GM12892 (cell line): ENCODE measurements at regions not wholly inside any gene's neighbourhood (a gene's known extent, or its start where the extent isn't known, plus 50 kb on each side); places are given as distances from the start of the nearest gene placed in this dataset.
"Not testable (repeated sequence)": the region's sequence is repeated elsewhere in the genome, so short reads cannot be mapped to it uniquely, and the experiment has no call there.

Source experiments
- DNase-seq: peaks from one replicate; pipeline ENCODE4 v3.0.0; 2011; ENCODE audit not compliant: insufficient read length
- FAIRE-seq: peaks from 2 replicates; lab custom pipeline; 2011; peaks lifted over from hg19 to GRCh38; lab: Jason Lieb, UNC
- POLR2A ChIP-seq: IDR thresholded peaks from 2 replicates; pipeline ENCODE4 v1.6.1; 2011; ENCODE audit warnings: low read depth, low read length, control low read depth
- POLR2AphosphoS5 ChIP-seq: IDR thresholded peaks from 2 replicates; pipeline ENCODE4 v1.6.1; 2011; ENCODE audit warnings: low read depth, low read length, control low read depth
- TAF1 ChIP-seq: IDR thresholded peaks from 2 replicates; pipeline ENCODE4 v1.6.1; 2011; ENCODE audit warnings: low read depth, mild to moderate bottlenecking, control low read depth, low read length, borderline replicate concordance

DNA sequence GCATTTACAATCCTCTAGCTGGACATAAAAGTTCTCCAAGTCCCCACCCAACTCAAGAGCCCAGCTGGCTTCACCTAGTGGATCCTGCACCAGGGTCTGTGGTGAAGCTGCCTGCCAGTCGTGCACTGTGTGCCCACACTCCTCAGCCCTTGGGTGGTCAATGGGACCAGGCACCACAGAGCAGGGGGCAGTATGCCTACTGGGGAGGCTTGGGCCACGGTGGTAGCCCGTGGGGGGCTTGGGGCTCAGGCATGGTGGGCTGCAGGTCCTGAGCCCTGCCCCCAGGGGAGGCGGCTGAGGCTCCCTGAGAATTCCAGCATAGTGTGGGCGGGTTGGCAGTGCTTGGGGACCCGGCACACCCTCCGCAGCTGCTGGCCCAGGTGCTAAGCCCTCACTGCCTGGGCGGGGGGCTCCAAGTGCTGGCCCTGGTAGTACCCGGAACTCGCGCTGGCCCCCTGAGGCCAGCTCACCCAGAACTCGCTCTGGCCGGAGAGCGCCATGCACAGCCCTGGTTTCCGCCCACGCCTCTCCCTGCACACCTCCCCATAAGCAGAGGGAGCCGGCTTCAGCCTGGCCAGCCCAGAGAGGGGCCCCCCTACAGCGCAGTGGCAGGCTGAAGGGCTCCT lies 1473.4 kb downstream of the SUCLG1 start:
- TF ChIP-seq POLR2AphosphoS5: no peak
- DNase-seq (no peak), FAIRE-seq (no peak)

DNA sequence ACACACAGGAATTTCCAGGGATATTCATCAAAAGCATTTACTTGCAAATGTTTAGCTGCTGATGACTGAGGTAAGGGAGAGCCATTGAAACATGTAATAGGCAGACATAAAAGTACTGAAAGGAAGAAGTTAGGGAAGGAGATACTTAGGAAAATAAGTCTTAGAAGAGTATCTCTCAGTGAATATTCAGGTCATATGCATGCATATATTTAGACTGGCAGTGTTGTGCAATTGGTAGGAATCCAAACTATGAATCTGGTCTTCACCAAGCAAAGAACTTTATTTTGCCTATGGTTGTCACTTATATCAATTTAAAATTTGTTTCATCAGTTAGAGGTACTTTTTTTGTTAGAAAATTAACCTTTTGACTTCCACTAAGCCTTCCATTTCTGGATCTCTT lies 1490.7 kb downstream of the SUCLG1 start:
- TF ChIP-seq POLR2AphosphoS5 (no peak), TAF1 (no peak), POLR2A (no peak)
- no peak for FAIRE-seq
- no peak for DNase-seq

DNA sequence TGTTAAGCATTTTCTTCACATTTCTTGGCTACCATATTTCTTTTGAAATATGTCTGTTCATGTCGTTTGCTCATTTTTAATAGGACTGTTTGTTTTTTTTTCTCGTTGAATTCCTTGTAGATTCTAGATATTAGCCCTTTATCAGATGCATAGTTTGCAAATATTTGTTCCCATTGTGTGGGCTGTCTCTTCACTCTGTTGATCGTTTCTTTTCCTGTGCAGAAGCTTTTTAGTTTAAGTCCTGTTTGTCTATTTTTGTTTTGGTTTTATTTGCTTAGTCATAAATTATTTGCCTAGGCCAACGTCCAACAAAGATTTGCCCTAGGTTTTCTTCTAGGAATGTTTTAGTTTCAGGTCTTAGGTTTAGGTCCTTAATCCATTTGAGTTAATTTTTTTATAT lies 1494.7 kb downstream of the SUCLG1 start:
- TF ChIP-seq TAF1 (no peak), POLR2A (no peak), POLR2AphosphoS5 (no peak)
- FAIRE-seq: no peak
- DNase-seq: no peak

DNA sequence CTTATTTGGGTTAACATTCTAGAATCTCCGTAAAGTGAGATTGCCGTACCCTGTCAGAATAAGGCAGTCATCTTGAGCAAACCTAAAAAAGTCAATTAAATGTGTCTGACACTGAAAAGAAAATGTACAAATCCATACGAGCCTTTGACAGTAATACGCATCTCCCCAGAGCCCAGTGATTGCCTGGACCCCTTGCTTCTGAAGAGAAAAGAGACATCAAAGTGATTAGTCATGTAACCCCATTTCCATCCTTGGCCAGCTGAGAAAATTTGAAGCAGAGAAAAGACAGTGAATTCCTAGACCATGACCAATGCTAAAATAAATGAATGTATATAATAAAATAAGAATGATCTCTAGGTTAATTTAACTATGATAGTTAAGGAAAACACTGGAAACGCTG lies 1499.4 kb downstream of the SUCLG1 start:
- TF ChIP-seq POLR2A: no peak
- TF ChIP-seq TAF1: no peak
- no peak for TF ChIP-seq POLR2AphosphoS5
- DNase-seq: no peak
- no peak for FAIRE-seq

DNA sequence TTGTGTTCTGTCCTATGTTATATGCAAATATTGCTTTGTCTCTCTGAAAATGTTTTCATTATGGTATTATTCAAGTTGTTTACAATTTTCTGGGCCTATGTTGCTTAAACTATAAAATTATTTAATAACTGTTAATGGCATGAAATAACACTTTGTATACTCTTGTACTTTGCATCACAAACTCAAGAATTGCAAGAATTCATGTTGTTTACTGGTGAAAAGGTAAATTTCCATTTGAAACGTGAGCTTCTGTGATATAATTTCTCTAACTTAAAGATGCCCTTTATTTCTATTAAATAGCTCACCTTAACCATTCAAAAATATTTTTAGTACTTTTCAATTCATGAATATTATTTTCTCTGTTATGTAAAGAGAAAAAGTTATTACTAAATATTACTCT lies 1504.2 kb downstream of the SUCLG1 start:
- FAIRE-seq: no peak

DNA sequence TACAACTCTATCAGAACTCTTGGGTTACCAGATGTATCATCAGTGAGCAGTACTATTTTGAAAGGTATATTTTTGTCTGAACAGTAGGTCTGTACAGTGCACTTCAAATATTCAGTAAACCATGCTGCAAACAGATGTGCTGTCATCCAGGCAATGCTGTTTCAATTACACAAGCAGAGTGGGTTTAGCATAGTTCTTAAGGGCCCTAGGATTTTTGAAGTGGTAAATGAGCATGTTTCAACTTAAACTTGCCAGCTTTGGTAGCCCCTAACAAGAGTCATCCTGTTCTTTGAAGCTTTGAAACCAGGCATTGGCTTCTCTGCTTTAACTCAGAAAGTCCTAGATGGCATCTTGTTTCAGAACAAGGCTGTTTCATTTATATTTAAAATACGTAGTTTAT lies 1519.9 kb downstream of the SUCLG1 start:
- FAIRE-seq: no peak
- no peak for TF ChIP-seq POLR2AphosphoS5

More for the DNA sequence above, 1504.2 kb downstream of the SUCLG1 start:
- no peak for DNase-seq
- TF ChIP-seq POLR2A: no peak
- no peak for TF ChIP-seq TAF1
- no peak for TF ChIP-seq POLR2AphosphoS5

DNA sequence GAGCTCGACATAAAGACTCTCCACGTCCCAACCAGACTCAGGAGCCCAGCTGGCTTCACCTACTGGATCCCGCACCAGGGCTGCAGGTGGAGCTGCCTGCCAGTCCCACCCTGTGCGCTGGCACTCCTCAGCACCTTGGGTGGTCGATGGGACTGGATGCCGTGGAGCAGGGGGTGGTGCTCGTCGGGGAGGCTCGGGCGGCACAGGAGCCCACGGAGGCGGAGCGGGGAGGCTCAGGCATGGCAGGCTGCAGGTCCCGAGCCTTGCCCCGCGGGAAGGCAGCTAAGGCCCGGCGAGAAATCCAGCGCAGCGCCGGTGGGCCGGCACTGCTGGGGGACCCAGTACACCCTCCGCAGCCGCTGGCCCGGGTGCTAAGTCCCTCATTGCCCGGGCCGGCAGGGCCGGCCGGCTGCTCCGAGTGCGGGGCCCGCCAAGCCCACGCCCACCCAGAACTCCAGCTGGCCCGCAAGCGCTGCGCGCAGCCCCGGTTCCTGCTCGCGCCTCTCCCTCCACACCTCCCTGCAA lies 1520.7 kb downstream of the SUCLG1 start:
- not testable (repeated sequence) for FAIRE-seq, DNase-seq

More for the DNA sequence above, 1519.9 kb downstream of the SUCLG1 start:
- no peak for DNase-seq

DNA sequence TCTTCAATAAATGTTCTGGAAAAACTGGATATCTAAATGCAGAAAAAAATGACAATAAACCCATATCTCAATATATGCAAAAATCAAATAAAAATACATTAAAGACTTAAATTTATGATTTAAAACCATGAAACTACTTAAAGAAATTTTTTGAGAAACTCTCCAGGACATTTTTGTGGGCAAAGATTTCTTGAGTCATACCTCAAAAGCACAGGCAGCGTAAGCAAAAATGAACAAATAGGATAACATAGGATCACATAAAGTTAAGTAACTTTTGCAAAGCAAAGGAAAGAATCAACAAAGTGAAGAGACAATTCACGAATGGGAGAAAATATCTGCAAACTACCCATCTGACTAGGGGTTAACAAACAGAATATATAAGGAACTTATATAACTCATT lies 1545.5 kb downstream of the SUCLG1 start:
- no peak for FAIRE-seq
- TF ChIP-seq TAF1 (no peak), POLR2AphosphoS5 (no peak), POLR2A (no peak)

DNA sequence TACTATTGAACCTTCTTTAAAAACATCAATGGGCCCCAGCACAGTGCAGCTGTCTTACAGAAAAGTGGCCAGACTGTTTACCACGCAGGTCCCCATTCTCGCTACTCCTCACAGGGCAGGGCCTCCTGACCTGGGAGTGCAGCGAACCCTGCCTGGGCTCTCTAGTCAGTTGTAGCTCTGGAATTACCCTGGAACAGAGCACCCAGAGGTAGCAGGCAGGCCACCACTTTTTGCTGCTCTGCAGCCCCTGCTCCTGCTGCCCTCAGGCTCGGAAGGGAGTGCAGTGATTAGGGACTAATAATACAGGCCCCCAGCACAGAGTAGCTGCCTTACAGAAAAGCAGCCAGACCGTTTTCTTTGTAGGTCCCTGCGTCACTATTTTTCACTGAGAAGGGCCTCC lies 1563.0 kb downstream of the SUCLG1 start:
- DNase-seq (no peak), FAIRE-seq (no peak)
- TF ChIP-seq TAF1 (no peak), POLR2AphosphoS5 (no peak), POLR2A (no peak)

More for the DNA sequence above, 1545.5 kb downstream of the SUCLG1 start:
- no peak for DNase-seq

DNA sequence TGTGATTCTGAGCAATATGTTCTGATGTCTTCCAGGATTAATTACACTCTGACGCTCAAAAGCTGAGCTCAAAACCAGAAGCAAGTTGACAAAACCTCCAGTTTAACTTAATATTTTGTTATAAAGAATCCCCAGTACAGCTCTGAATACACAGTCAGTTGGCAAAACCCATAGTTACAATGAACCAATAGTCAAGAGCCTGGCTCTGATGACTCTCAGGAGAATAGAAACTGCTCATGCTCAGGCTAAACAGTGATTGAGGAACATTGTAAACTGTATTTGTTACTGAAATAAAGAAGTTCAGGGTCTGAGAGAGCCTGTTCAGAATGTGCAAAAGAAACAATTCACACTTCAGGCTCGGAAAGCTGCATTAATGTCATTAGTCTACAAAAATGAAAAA lies 1565.9 kb downstream of the SUCLG1 start:
- TF ChIP-seq POLR2A (no peak), TAF1 (no peak), POLR2AphosphoS5 (no peak)
- no peak for FAIRE-seq
- DNase-seq: no peak

DNA sequence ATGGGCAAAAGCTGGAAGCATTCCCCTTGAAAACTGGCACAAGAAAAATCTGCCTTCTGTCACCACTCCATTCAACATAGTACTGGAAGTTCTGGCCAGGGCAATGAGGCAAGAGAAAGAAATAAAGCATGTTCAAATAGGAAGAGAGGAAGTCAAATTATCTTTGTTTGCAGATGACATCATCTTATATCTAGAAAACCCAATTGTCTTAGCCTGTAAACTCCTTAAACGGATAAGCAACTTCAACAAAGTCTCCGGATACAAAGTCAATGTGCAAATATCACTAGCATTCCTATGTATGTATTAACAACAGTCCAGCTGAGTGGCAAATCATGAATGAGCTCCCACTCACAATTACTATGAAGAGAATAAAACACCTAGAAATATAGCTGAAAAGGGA lies 1579.3 kb downstream of the SUCLG1 start:
- FAIRE-seq (no peak), DNase-seq (no peak)
- TF ChIP-seq TAF1: no peak
- TF ChIP-seq POLR2AphosphoS5: no peak
- no peak for TF ChIP-seq POLR2A

DNA sequence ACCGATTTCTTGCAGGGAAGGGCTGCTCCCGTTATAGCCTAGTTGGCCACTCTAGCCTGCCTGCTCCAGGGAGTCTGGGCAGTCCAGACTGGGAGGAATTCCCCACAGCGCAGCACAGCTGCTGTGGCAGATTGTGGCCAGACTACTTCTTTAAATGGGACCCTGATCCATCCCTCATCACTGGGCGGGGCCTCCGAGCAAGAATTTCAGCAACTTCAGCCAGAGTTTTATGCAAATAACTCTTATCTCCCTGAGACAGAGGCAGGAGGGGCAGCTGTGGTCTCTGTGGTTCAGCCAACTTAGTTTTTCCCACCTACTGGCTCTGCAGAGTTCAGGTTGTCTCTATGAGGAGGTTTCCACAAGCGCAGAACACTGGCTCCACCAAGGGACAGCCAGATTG lies 1583.2 kb downstream of the SUCLG1 start:
- FAIRE-seq (no peak), DNase-seq (no peak)
- TF ChIP-seq POLR2AphosphoS5 (no peak), POLR2A (no peak), TAF1 (no peak)

DNA sequence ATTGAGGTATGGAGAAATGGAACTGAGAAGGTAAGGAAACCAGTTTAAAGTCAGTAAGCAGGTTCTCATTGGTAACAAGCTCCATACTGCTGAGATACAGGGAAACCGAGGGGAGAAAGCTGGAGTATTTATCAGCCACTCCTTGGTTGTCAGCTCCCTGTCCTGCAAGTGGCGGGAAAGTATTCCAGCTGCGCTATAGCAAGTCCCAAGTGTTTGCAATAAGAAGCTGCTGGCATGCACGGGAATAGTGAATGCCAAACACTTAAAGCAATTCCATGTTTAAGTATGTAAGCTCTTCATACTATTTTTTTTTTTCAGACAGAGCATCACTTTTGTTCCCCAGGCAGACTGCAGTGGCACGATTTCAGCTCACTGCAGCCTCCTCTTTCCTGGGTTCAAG lies 1601.1 kb downstream of the SUCLG1 start:
- DNase-seq (no peak), FAIRE-seq (no peak)
- TF ChIP-seq POLR2AphosphoS5 (no peak), POLR2A (no peak), TAF1 (no peak)

DNA sequence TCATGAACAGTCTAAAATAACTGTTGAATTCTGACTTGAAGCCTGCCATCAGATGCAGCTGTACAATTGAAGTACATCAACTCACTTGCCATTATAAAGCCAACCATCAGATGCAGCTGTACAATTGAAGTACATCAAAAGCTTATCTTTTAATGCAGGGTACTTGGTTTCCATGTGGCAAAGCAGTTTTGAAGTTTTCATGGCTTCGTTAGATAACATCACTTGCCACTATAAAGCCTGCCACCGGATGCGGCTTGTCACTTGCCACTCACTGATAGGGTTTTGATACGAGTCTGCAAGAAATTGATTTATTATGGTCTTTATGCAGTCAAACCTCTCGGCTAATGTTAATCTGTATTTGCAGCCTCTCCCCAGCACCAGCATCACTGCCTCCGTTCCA lies 1605.8 kb downstream of the SUCLG1 start:
- no peak for TF ChIP-seq POLR2AphosphoS5
- no peak for TF ChIP-seq POLR2A
- TF ChIP-seq TAF1: no peak
- FAIRE-seq: no peak
- DNase-seq: no peak
